Activated CD8-positive, alpha-beta memory T cell treated with anti-CD3 and anti-CD28 coated beads for 36 hours (primary cell): ENCODE measurements at regions not wholly inside any gene's neighbourhood (a gene's known extent, or its start where the extent isn't known, plus 50 kb on each side); places are given as distances from the start of the nearest gene placed in this dataset.

Experiments
- CTCF ChIA-PET: fragments of 350-600 bp; sonication (Branson Sonifier 250); formaldehyde crosslinking; loops from one replicate; lab custom pipeline; 2021; ENCODE audit warnings: antibody characterized with exemption; lab: Charles Lee
- POLR2A ChIA-PET: fragments of 350-600 bp; sonication (Branson Sonifier 250); formaldehyde crosslinking; loops from one replicate; lab custom pipeline; 2021; ENCODE audit warnings: antibody characterized with exemption; lab: Charles Lee

DNA sequence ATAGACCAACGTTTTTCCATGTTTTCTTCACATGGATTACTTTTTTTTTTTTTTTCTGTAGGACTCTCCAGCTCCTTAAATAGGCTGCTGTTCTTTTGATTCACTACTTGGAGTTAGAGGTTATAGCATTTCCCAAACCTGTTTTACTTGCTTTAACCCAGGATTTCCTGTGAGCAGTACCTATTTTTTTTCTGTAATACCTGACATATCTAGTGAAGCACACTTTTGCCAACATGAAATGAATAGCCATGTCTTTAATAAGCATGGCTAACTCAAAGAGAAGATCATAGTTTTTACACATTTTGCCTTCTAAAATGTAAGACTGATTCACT lies 137.0 kb downstream of the FOXA2 start:
- CTCF ChIA-PET: no interaction called here

DNA sequence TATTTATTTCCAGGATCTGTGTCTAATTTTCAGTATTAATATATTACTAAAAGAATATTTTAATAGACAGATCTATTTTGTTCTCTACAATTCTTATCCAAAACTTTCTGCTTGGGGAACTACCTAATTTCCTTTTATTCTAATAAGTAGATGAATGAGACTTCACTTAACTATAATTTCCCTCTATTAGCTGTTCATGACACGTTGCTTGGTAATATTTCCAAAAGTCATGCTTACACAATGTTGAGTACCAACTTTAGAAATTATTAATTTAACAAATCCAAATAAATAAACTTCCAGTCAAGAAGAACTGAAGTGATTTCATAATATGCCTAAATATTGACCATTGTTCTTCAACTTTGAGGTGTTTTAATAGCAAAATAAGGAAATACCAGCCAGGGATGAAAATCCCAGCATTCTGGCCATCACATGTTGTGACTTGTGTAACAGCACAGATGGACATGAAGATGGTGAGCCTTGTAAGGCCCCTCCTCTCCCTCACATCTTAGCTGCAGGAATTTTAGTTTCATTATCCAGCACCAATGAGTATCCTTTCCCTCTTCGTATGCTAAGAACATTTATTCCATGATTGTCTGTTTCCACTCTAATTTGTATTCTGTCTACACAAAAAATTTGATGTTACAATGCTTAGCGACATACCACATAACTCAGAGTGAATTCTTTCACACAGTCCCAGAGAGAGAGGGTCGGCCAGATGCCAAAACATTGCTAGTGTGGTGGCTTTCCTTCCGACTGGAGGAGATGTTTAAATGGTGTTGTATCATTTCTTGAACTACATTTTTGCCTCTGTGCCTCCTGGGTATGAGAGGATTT lies 137.5 kb downstream of the FOXA2 start:
- POLR2A ChIA-PET: no interaction called here
- CTCF ChIA-PET: no interaction called here

More for the DNA sequence above, 137.0 kb downstream of the FOXA2 start:
- POLR2A ChIA-PET: no interaction called here

DNA sequence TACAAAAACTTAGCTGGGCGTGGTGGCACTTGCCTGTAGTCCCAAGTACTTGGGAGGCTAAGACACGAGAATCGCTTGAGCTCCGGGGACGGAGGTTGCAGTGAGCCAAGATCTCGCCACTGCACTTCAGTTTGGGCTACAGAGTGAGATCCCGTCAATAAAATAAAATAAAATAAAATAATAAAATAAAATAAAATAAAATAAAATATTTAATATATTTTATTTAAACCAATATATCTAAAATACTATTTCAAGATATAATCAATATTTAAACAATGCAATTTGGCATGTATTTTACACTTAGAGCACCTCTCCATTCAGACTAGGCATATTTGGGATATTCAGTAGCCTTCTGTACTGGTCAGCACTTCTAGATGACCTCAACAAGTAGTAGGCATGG lies 142.1 kb downstream of the FOXA2 start:
- ChIA-PET CTCF (no interaction called here), POLR2A (no interaction called here)

DNA sequence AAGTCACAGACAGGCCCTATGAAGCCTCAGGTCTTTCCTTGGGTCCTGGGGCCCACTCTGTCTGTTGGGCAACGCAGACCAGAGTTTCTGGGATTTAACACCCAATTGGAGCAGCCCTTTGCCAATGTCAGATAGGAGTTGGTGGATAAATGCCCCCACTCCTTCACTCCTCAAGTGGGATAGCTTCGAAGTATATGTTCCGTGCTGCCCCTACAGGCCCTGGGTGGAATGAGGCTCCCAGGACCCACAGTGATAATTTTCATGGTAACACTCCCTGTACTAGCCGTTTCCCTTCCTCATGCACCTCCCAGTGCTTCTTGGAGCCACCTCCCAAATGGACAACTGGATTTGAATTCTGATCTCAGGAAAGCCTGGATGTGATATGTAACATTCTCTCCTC lies 145.4 kb downstream of the FOXA2 start:
- POLR2A ChIA-PET: no interaction called here
- CTCF ChIA-PET: no interaction called here

DNA sequence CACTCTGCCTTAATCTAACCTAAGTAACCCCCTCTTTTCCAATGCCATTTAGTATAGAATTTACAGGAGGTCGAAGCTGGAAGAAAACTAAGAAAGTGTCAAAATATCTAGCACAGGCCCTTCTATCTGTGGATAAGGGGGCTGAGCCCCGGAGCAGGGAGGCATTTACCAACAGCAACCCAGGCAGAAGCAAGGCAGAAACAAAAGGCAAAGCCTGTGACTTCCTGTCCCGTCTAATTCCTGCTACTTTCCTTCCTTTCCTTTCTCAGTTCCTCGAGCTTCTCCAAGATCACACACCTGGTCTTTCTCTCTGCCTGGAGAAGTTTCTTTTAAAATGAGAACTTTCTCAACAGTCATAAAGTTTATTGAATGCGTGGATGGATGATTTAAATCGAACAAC lies 146.0 kb downstream of the FOXA2 start:
- CTCF ChIA-PET: no interaction called here
- POLR2A ChIA-PET: no interaction called here

DNA sequence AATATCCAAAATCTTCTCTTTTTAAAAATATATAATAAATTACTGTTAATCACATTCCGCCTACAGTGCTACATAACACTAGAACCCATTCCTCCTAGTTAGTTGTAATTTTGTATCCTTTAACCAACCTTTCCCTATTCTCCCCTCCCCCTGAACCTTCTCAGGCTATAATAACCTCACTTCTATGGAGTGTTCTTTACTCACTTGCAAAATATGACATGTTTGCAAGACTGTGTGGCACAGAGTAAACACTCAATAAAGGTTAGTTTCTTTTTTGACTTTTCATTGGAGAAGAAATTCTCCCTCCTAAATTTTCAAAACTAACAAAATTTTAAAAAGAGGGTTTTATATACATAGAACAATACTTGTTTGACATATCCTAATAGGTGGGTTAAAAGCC lies 147.0 kb downstream of the FOXA2 start:
- ChIA-PET CTCF (no interaction called here), POLR2A (no interaction called here)

DNA sequence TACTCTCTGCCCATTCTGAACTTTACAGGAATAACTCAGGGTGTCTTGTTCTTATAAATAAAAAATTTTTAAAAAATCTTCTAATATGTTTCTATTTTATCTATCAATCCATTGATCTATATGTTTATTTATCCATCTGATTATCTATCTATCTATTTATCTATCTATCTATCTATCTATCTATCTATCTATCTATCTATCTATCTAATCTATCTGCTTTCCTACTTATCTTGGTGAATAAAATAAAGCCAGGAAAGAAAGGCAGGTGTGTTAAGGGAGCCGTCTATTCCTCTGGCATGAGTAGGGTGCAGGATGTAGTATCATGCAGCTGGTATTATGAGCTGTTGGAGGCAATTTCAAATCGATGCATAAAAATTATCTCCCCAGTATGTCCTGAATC lies 153.0 kb downstream of the FOXA2 start:
- POLR2A ChIA-PET: no interaction called here
- CTCF ChIA-PET: no interaction called here

DNA sequence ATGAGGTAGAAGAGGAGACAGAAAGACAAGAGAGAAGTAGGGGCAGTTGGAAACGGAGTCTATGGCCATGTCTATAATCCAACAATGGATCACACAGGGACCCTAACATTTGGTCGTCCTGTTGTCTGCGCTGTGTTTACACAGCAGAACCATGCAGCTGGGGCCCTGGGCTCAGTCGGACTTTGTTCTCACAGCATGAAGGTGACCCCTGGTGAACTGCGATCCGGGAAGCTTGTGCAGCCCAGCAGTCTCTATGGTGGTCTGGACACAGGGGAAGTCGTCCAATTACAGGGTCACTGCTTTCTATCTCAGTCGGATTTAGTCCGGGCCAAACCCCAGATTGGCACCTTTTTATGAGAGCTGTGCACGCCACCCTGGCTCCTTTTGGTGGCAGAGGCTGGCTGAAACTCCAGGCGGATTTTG lies 153.6 kb downstream of the FOXA2 start:
- ChIA-PET POLR2A (no interaction called here), CTCF (no interaction called here)

DNA sequence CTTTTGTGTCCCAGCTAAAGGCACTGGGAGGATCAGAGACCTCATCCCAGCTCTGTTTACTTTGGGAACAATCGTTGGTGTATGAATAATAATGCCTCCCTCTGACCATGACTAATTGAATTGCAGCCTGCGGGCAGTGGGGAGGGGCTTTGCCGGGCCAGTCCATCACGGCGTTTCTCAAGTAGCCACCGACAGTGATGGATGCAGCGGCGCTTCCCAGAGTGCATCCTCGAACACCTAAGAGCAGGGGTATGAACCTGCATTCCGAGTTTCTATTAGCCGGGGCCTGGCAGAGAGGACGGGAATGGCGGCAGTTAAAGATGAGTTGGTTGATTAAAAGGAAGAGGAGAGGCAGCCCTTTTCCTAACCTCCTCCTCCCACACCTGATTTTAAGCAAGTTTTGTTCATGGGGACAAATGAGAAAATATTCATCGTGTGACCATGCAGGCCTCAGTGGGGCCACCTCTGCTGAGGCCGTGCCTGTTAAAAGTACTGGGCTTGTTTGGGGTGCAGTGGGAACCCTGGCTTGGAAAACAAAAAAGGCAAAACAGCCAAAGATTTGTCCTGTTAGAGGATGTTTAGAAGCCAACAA lies 154.1 kb downstream of the FOXA2 start:
- POLR2A ChIA-PET: no interaction called here
- CTCF ChIA-PET: no interaction called here

DNA sequence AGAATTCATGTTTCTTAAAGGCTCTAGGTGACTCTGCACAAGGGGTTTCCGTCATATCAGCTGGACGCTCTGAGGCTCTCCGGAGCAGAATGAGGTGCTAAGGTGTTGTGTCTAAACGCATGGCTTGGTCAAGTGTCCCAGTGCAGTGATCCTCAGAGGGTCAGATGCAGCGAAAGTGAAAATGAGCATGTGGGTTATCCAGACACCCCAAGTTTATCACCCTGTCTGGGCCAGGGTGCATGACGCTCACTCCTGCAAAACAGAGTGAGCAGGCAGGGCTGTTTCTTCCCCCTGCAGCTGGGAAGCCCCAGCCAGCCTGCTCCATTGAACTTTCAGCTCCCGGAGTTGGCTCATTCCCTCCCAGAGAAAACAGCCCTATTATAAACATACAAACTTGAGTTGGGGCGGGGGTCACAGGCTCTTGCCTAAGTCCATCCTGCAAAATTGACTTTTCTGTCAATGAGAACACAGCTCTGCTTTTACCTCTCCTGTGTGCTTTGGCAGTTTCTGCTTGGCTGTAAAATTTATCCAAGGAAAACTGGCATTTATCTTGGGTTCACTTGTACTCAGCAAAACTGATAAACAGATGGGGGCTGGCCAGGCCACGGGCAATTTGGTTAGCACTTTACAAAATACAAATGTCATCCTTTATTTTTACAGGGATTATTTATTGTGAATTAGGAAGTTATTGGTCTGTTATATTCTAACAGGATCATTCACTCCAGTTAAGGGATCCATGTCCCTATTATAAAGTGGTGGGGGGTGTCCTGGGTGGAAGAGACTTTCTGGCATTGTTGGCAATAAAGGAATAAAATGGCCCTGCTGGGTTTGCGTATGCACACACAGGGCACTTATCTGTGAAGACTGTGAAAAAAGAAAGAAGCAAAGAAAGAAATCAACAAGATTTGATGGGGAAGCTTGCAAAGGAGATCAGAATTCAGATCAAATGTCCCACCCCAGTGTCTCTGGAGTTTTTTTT lies 154.9 kb downstream of the FOXA2 start:
- ChIA-PET POLR2A (no interaction called here), CTCF (no interaction called here)

DNA sequence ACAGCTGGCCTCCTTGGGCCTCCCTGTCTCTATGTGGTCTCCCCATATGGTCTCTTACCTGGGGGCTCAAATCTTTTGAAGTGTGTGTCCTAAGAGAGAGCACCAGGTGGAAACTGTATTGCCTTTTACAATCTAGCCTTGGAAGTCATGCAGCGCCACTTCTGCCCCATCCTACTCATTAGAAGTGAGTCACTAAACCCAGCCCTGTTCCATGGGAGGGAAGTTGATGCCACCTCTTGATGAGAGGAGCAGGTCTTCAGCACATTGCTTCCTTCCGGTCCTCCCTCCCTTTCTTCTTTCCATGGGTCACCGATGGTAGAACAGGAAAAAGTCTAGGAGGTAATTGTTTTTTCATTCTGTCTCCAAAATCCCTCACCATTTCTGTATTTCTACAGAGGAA lies 156.3 kb downstream of the FOXA2 start:
- POLR2A ChIA-PET: no interaction called here
- CTCF ChIA-PET: no interaction called here

DNA sequence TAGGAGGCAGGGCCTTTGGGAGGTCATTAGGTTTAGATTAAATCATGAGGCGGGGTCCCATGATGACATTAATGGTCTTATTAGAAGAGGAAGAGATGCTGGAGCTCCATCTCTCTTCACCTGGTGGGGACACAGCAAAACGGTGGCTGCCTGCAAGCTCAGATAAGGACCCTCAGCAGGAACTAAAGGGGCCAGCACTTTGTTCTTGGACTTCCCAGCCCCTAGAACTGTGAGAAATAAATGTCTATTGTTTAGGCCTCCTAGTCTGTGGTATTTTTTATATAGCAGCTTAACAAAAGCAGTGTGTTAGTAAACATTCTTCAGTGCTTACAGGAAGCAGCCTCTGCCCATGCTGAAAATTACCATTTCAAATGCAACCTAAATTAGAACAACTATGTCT lies 157.6 kb downstream of the FOXA2 start:
- CTCF ChIA-PET: no interaction called here
- POLR2A ChIA-PET: no interaction called here

DNA sequence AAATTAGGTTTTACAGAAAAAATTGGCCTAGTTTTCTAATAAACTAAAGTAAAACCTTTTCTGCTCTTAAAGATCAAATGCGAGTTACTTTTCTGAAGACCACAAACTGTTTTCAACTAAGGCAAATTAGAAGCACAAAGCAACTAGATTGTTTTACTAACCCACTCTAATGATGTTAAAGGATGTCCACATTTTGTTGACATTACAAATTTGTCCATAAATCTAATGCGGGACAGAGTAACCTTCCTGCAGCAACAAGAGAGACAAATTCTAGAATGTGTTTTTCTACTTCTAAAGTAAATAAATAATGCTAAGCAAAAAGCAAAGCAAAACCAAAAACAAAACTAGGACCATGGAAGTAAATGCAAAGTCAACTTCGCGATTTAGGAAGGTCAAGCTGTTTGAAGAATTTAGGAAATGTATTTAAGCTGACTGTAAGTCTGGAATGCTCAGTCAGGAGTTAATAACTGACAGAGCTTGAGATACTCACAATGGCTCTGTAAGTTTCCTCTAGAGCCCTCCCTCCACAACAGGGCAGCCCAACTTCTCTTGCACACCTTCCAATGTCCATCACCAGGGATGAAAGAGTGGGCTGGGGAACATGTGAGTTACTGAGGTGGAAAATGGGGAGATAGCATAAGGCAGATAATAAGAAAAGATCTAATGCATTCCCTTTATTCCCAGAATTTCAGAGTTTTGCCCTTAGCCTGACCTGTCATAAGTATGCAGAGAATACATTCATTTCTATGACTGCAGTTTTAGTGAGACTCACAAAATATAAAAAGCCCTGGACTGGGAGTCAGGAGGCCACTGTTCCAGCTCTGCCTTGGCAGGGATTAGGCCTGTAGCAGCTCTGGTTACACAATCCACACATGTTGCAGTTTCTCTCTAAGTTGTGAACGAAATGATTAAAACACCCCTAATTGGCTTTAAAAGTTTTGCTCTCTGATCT lies 158.8 kb downstream of the FOXA2 start:
- POLR2A ChIA-PET: no interaction called here
- CTCF ChIA-PET: no interaction called here

DNA sequence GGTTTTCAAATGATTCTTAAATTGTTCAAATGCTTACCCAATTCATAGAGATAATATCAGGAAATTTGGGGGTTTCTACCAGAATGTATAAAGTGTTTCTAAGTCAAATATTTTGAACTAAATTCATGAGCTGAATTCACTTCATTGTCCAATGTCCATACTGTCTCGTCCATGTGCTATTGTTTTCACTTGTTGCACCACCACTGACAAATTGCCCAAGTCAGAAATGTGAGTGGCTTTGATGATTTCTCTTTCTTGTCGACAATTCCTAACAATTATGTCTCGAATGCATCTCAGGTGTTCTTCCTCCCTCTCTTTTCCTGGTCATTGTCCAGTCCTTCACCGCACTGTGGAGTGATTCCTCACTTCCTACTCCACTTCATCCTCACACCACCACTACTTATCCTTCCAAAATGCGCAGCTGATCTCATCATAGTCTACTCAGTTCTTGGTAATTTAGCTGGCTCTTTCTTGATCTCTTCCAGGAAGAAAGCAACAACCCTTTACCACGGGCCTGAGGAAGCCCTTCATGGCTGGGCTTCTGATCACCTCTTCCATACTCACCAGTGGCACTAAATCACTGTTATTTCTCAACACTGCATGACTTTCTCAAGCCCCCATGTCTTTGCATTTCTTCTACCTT lies 161.1 kb downstream of the FOXA2 start:
- POLR2A ChIA-PET: no interaction called here

DNA sequence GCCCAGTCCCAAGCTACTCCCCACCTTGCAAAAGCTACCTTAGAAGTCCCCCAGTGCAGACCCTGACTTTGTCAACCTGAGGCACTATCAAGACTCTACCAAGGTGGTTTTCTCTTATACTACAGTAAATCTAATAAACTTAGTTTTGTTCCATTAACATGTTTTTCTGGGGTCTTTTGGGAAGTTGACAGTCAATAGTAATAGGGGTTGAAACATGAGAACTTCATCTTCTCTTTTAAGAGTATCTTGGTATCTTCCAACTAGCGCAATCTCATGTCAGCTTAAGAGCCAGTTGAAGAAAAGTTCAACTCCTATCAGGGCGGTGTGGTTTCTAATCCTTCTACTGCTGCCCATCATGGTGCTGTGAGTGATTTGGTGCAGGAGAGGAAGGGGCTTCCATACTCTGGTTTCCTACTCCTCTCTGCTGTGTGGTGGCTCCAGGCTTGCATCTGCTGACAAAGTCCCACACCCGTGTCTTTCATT lies 164.2 kb downstream of the FOXA2 start:
- ChIA-PET CTCF (no interaction called here), POLR2A (no interaction called here)

More for the DNA sequence above, 161.1 kb downstream of the FOXA2 start:
- CTCF ChIA-PET: no interaction called here

DNA sequence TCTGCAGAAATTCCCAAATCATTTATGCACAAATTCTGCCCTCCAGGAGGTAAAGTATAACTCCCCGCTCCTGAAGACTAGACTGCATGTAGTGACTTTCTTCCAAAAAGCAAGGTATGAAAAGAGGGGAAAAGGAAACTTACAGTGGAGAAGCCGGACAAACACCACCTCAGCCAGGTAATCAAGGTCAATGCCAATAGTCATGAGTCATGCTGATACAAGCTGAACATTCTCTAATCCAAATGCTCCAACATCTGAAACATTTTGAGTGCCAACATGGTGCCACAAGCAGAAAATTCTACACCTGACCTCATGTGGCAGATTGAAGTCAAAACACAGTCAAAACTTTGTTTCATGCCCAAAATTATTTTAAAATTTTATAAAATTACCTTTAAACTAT lies 165.6 kb downstream of the FOXA2 start:
- POLR2A ChIA-PET: no interaction called here
- CTCF ChIA-PET: no interaction called here

DNA sequence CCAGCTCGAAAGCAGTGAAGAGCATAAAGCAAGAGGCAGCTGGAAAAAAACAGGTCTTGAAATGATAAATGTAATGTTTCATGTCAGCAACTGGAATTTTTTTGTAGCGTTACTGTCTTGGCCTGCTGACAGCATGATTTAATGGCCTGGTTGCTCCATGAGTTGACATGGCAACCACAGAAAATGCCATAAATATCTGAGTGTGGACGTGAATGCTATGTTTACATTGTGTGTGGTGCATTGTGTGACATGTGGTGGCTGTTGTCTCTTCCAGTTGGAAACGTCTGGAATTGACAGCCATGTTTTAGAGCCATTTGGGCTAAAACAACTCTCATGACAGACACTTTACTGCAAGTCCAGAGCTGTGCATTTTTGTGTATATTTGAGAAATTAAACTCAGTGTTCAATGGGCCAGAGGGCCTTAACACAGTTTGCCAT lies 170.0 kb downstream of the FOXA2 start:
- ChIA-PET CTCF (no interaction called here), POLR2A (no interaction called here)

DNA sequence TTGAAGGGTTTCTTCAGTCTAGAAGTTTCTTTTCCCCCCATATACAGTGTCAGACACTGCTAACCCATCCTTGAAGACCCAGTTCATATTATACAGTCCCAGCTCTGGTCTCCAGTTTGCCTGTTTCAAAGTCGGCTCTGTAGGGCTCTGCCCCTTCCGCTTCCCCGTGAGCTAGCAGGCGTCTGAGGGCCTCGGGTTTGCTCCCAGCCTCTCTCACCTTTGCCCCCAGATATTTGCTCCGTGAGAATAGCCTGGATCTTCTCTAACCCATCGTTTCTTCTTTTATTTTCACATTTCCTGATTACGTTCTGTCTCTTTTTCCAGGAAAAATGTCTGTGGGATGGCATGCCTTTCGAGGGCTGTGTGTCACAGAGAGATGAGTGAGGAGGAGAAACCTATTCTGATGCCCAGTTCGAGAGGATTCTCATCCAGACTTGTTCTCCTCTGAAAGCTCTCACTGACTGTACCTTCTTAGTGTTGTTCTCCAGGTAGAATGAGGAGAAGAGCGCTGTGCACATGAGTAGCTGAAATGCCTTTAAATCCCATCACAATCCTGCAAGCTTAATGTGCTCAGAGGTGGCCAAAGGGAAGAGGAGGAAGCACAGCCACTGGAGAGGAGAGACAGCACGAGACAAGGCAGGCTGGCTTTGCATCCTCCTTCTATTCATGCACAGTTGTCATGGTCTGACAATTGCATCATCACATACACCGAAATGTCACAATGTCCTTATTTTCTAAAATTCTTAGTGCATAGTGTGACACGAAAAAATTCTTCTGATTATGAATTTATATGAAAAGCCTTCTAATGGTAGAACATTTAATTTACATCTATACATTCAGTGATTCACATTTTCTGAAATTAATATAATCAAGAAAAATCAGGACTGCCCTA lies 171.1 kb downstream of the FOXA2 start:
- ChIA-PET POLR2A (no interaction called here), CTCF (no interaction called here)
